ENCODE measurements at regions not wholly inside any gene's neighbourhood (a gene's known extent, or its start where the extent isn't known, plus 50 kb on each side); places are given as distances from the start of the nearest gene placed in this dataset.
"Not testable (repeated sequence)": the region's sequence is repeated elsewhere in the genome, so short reads cannot be mapped to it uniquely, and the experiment has no call there.

GRCh38 chr1:229164836-229165735, 105.8 kb upstream of the RAB4A start:
- no peak for DNase-seq

GRCh38 chr1:229167318-229167717, 103.6 kb upstream of the RAB4A start:
- no peak for DNase-seq

GRCh38 chr1:229169399-229169798, 101.5 kb upstream of the RAB4A start:
- no peak for DNase-seq

GRCh38 chr1:229170274-229170673, 100.6 kb upstream of the RAB4A start:
- no peak for DNase-seq

- DNase-seq: peak; percentile 29
These were observed 100.0 kb upstream of the RAB4A start for GRCh38 chr1:229170778-229171505.

GRCh38 chr1:229171934-229172333, 99.0 kb upstream of the RAB4A start:
- peak; percentile 97 for DNase-seq

- DNase-seq: not testable (repeated sequence)
These were observed 97.1 kb upstream of the RAB4A start for GRCh38 chr1:229173491-229174476.

- DNase-seq: not testable (repeated sequence)
These were observed 95.6 kb upstream of the RAB4A start for GRCh38 chr1:229175297-229175696.

GRCh38 chr1:229176457-229176856, 94.5 kb upstream of the RAB4A start:
- not testable (repeated sequence) for DNase-seq

GRCh38 chr1:229180161-229180560, 90.8 kb upstream of the RAB4A start:
- DNase-seq: no peak

- no peak for DNase-seq
These were observed 89.5 kb upstream of the RAB4A start for GRCh38 chr1:229181419-229181818.

- no peak for DNase-seq
These were observed 87.3 kb upstream of the RAB4A start for GRCh38 chr1:229183588-229183987.

GRCh38 chr1:229184066-229184465, 86.8 kb upstream of the RAB4A start:
- no peak for DNase-seq

- no peak for DNase-seq
These were observed 84.9 kb upstream of the RAB4A start for GRCh38 chr1:229185963-229186362.

- no peak for DNase-seq
These were observed 84.4 kb upstream of the RAB4A start for GRCh38 chr1:229186373-229187056.

- no peak for DNase-seq
These were observed 80.8 kb upstream of the RAB4A start for GRCh38 chr1:229190057-229190575.

GRCh38 chr1:229191066-229191674, 79.7 kb upstream of the RAB4A start:
- DNase-seq: no peak

- DNase-seq: no peak
These were observed 78.9 kb upstream of the RAB4A start for GRCh38 chr1:229192031-229192430.

- peak; percentile 79 for DNase-seq
These were observed 78.1 kb upstream of the RAB4A start for GRCh38 chr1:229192853-229193252.

GRCh38 chr1:229194096-229194495, 76.8 kb upstream of the RAB4A start:
- no peak for DNase-seq

- no peak for DNase-seq
These were observed 75.7 kb upstream of the RAB4A start for GRCh38 chr1:229195246-229195645.

Measured in DMS153 (cell line).